H1 (cell line): ENCODE measurements at regions not wholly inside any gene's neighbourhood (a gene's known extent, or its start where the extent isn't known, plus 50 kb on each side); places are given as distances from the start of the nearest gene placed in this dataset.

Experiments used
- BCL11A ChIP-seq, 2 experiments: IDR thresholded peaks; one replicate each; pipeline ENCODE4 v1.6.1; 2011; ENCODE audit warnings: low read depth in 2 of 2, low read length in 2 of 2, mild to moderate bottlenecking in 2 of 2
- CBX5 ChIP-seq: fragments of 300-800, 300-1000 bp; sonication (generic); IDR thresholded peaks from 2 replicates; pipeline ENCODE4 v1.7.1; 2016; ENCODE audit warnings: antibody characterized with exemption, low read length, low read depth
- CBX8 ChIP-seq: fragments of 300-800, 300-1000 bp; sonication (generic); IDR thresholded peaks from 2 replicates; pipeline ENCODE4 v1.7.1; 2016; ENCODE audit warnings: low read depth, low read length, borderline replicate concordance
- CEBPB ChIP-seq: IDR thresholded peaks from 2 replicates; pipeline ENCODE4 v1.6.1; 2012; ENCODE audit warnings: low read depth, low read length
- CREB1 ChIP-seq: IDR thresholded peaks from 2 replicates; pipeline ENCODE4 v1.6.1; 2012; ENCODE audit warnings: inconsistent platforms
- EGR1 ChIP-seq: IDR thresholded peaks from 2 replicates; pipeline ENCODE4 v1.6.1; 2011; ENCODE audit warnings: low read depth, low read length, borderline replicate concordance
- EP300 ChIP-seq, 2 experiments: IDR thresholded peaks; 1 replicate in 1 of 2; 2 replicates in 1 of 2; pipeline ENCODE4 v1.6.1; 2011 to 2012; ENCODE audit warnings: low read depth in 2 of 2, low read length in 2 of 2, mild to moderate bottlenecking in 2 of 2, borderline replicate concordance in 1 of 2, inconsistent platforms in 1 of 2, moderate library complexity in 1 of 2
- EZH2 ChIP-seq: fragments of 200-600 bp; sonication (generic); IDR thresholded peaks from 2 replicates; pipeline ENCODE4 v1.7.1; 2012; ENCODE audit warnings: low read depth, mild to moderate bottlenecking, moderate library complexity, low read length, inconsistent platforms; ENCODE audit not compliant: severe bottlenecking
- GABPA ChIP-seq: IDR thresholded peaks from 2 replicates; pipeline ENCODE4 v1.6.1; 2011; ENCODE audit warnings: mild to moderate bottlenecking, low read length, moderate library complexity, borderline replicate concordance; ENCODE audit not compliant: insufficient read depth
- HDAC2 ChIP-seq, 2 experiments: fragments of 300-600 bp in 1 of 2; sonication (generic) in 1 of 2; IDR thresholded peaks; 2 replicates each; pipeline ENCODE4 v1.6.1; 2011 to 2012; ENCODE audit warnings: low read depth in 2 of 2, low read length in 2 of 2, mild to moderate bottlenecking in 2 of 2, moderate library complexity in 2 of 2, borderline replicate concordance in 1 of 2, inconsistent platforms in 1 of 2
- JUN ChIP-seq: IDR thresholded peaks from 2 replicates; pipeline ENCODE4 v1.6.1; 2011; ENCODE audit warnings: low read depth, mild to moderate bottlenecking, improper control_type of control experiment, low read length
- JUND ChIP-seq: IDR thresholded peaks from 2 replicates; pipeline ENCODE4 v1.6.1; 2011; ENCODE audit warnings: mild to moderate bottlenecking, improper control_type of control experiment, low read length
- KDM1A ChIP-seq: fragments of 200-600, 300-600 bp; sonication (generic); IDR thresholded peaks from 2 replicates; pipeline ENCODE4 v1.7.1; 2016; ENCODE audit warnings: mild to moderate bottlenecking, low read length, borderline replicate concordance
- KDM5A ChIP-seq: fragments of 200-600 bp; IDR thresholded peaks from 2 replicates; pipeline ENCODE4 v1.7.1; 2012; ENCODE audit warnings: mild to moderate bottlenecking, low read length, inconsistent platforms, mixed read lengths
- MAFK ChIP-seq: IDR thresholded peaks from 2 replicates; pipeline ENCODE4 v1.6.1; 2012; ENCODE audit warnings: low read depth, mild to moderate bottlenecking, improper control_type of control experiment, low read length
- NRF1 ChIP-seq: IDR thresholded peaks from 2 replicates; pipeline ENCODE4 v1.6.1; 2011; ENCODE audit warnings: mild to moderate bottlenecking, low read depth, low read length, improper control_type of control experiment
- POLR2A ChIP-seq, 2 experiments: IDR thresholded peaks; 1 replicate in 1 of 2; 2 replicates in 1 of 2; pipeline ENCODE4 v1.6.1; 2011; ENCODE audit warnings: low read depth in 2 of 2, low read length in 2 of 2, mild to moderate bottlenecking in 2 of 2; ENCODE audit errors: control extremely low read depth in 1 of 2
- POLR2AphosphoS5 ChIP-seq: IDR thresholded peaks from 2 replicates; pipeline ENCODE4 v1.6.1; 2011; ENCODE audit warnings: low read depth, low read length
- RFX5 ChIP-seq: IDR thresholded peaks from 2 replicates; pipeline ENCODE4 v1.6.1; 2011; ENCODE audit warnings: low read depth, low read length, improper control_type of control experiment, borderline replicate concordance
- RXRA ChIP-seq: IDR thresholded peaks from 2 replicates; pipeline ENCODE4 v1.6.1; 2011; ENCODE audit warnings: low read depth, mild to moderate bottlenecking, low read length, moderate library complexity; ENCODE audit not compliant: insufficient read depth
- TAF1 ChIP-seq: IDR thresholded peaks from 2 replicates; pipeline ENCODE4 v1.6.1; 2011; ENCODE audit warnings: mild to moderate bottlenecking, low read depth, low read length
- TEAD4 ChIP-seq: IDR thresholded peaks from 2 replicates; pipeline ENCODE4 v1.6.1; 2012; ENCODE audit warnings: low read depth, low read length, inconsistent platforms, mixed read lengths
- ZNF274 ChIP-seq: IDR thresholded peaks from 2 replicates; pipeline ENCODE4 v1.7.0; 2012; ENCODE audit warnings: low read length, borderline replicate concordance; ENCODE audit errors: extremely low read depth

GRCh38 chr4:66014146-66014765, 344.0 kb upstream of the EPHA5 start (continued):
- no peak for TF ChIP-seq CBX8
- no peak for TF ChIP-seq TAF1
- TF ChIP-seq POLR2A (IDR thresholded peaks at IDR 0.05; ENCODE audit: control extremely low read depth in 1 of 2, low read depth in 2 of 2, low read length in 2 of 2), result no peak; a peak in 1 of 3 replicates
- no peak for TF ChIP-seq KDM1A
- no peak for TF ChIP-seq ZNF274
- no peak for TF ChIP-seq KDM5A
- no peak for TF ChIP-seq JUN
- no peak for TF ChIP-seq GABPA
- TF ChIP-seq CEBPB, result no peak
- TF ChIP-seq MAFK, result no peak
- peak in 1 of 2 experiments; percentile 76; a peak in 1 of 4 replicates for TF ChIP-seq HDAC2 (IDR thresholded peaks at IDR 0.05; ENCODE audit: borderline replicate concordance in 1 of 2, low read depth in 2 of 2, low read length in 2 of 2)
- no peak for TF ChIP-seq EGR1
- TF ChIP-seq POLR2AphosphoS5, result no peak
- TF ChIP-seq EZH2, result no peak
- no peak for TF ChIP-seq BCL11A (IDR thresholded peaks at IDR 0.05; ENCODE audit: low read depth in 2 of 2, low read length in 2 of 2)
- TF ChIP-seq RFX5, result no peak
- TF ChIP-seq NRF1, result no peak
- peak; percentile 99 for TF ChIP-seq TEAD4
- no peak for TF ChIP-seq JUND
- no peak for TF ChIP-seq CBX5
- TF ChIP-seq EP300 (IDR thresholded peaks at IDR 0.05; ENCODE audit: borderline replicate concordance in 1 of 2, low read depth in 2 of 2, low read length in 2 of 2), result peak in 1 of 2 experiments; percentile 76; a peak in 1 of 3 replicates
- TF ChIP-seq CREB1, result no peak
- TF ChIP-seq RXRA, result no peak
